Psoas muscle (tissue), 7 donors: ENCODE measurements at regions not wholly inside any gene's neighbourhood (a gene's known extent, or its start where the extent isn't known, plus 50 kb on each side); places are given as distances from the start of the nearest gene placed in this dataset.

Experiments used
- ATAC-seq, 4 donors: fragments of 200-7000 bp; cut with Tn5 transposase; one replicate each; pipeline ENCODE4 v1.9.1; 2020; ENCODE audit warnings: moderate library complexity in 3 of 4, mild to moderate bottlenecking in 2 of 4
- DNase-seq, 2 donors: peaks; one replicate each; pipeline ENCODE4 v3.0.0-alpha.2; 2020
- H3K27ac ChIP-seq: fragments of 200-600 bp; one replicate; pipeline ENCODE4 v1.8.0; 2022
- H3K27me3 ChIP-seq, 3 donors: fragments of 200-600 bp in 1 of 3; one replicate each; pipeline versions ENCODE4 v1.6.1 to v1.8.0; 2013 to 2022; ENCODE audit warnings: low read length in 2 of 3, mild to moderate bottlenecking in 2 of 3, moderate library complexity in 1 of 3; ENCODE audit not compliant: insufficient read depth in 3 of 3
- H3K36me3 ChIP-seq, 2 donors: fragments of 200-600 bp in 1 of 2; one replicate each; pipeline versions ENCODE4 v1.6.1 to v1.8.0; 2013 to 2022; ENCODE audit warnings: low read depth in 1 of 2, mild to moderate bottlenecking in 1 of 2, moderate library complexity in 1 of 2; ENCODE audit not compliant: insufficient read depth in 1 of 2
- H3K4me1 ChIP-seq: fragments of 200-600 bp; one replicate; pipeline ENCODE4 v1.8.0; 2022
- H3K4me3 ChIP-seq: fragments of 200-600 bp; one replicate; pipeline ENCODE4 v1.8.0; 2022; ENCODE audit warnings: mild to moderate bottlenecking
- H3K9me3 ChIP-seq: fragments of 200-600 bp; one replicate; pipeline ENCODE4 v1.8.0; 2022
- CTCF ChIP-seq: fragments of 200-600 bp; IDR thresholded peaks from one replicate; pipeline ENCODE4 v1.8.0; 2022; ENCODE audit warnings: antibody characterized with exemption
- whole genome bisulfite sequencing, 3 donors: extraction: QIAGEN DNeasy Blood & Tissue Kit; methylation state at CpG; one replicate each; pipeline versions ENCODE4 v1.1.6 to v1.1.7; 2013; 5-methylcytosine and 5-hydroxymethylcytosine counted together
- intact Hi-C, 2 donors: fragments of 100-400 bp; cut with DNase I; formaldehyde crosslinking; loops; one replicate each; pipeline versions ENCODE4 v1.11.0 to v1.14.2; 2022
- donor health status: healthy with polysubstance abuse.
- donor health status: DM: no; HTN: no; CAD: no; lungs with moderate emphysema.
- donor health status: Bipolar disorder and iron deficiency.
- donor health status: healthy.
- donor health status: DM: yes; HTN: yes; CAD: no.
- donor health status: DM: no; HTN: no; CAD: no.
- donor health status: DM: yes; HTN: yes; CAD: no.

GRCh38 chr10:93211991-93212390 is 138.3 kb downstream of the CYP26A1 start:
- no peaks in the 10 kb centered on the region for H3K36me3 ChIP-seq
- H3K27ac ChIP-seq = no peak overlapping the region
- no peak for TF ChIP-seq CTCF
- intact Hi-C loops = no loop called here
- no peak for DNase-seq
- no peak for ATAC-seq
- H3K4me1 ChIP-seq = no peaks in the 10 kb centered on the region
- H3K9me3 ChIP-seq = no peaks in the 10 kb centered on the region
- H3K4me3 ChIP-seq = no peak overlapping the region
- H3K27me3 ChIP-seq = no peaks in the 10 kb centered on the region
- WGBS, 3 donors = 24 to 37% (median 27%) methylated on average over 8 of the region's 8 CpGs

DNA sequence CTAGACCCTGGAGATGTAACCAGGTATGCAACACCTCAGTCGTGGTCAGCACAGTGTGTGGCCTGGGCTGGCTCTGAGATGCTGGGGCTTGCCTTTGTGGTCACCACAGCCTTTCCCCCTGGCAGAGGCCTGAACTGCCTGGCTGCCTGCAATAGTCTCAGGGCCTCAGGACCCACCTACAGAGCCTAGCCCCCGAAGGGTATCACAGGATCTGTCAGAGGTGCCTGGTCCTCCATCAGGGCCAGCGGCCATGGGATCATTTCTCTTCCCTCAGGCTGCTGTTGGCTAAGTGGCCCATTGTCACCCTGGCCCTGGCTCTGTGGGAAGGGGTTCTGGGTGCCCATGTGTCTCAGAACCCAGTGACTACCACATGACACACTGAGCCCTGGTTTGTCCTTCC is 141.6 kb downstream of the CYP26A1 start:
- H3K4me3 ChIP-seq = no peak overlapping the region
- no peak for TF ChIP-seq CTCF
- 76 to 92% (median 85%) methylated on average over 3 of the region's 3 CpGs for WGBS, 3 donors
- no peaks in the 10 kb centered on the region for H3K36me3 ChIP-seq
- H3K4me1 ChIP-seq = no peaks in the 10 kb centered on the region
- DNase-seq (no peak), ATAC-seq (no peak)
- no peak overlapping the region for H3K27ac ChIP-seq
- intact Hi-C loops = no loop called here
- no peaks in the 10 kb centered on the region for H3K9me3 ChIP-seq
- no peaks in the 10 kb centered on the region for H3K27me3 ChIP-seq

- intact Hi-C loops = no loop called here
- Histone ChIP-seq H3K4me3 (no peak overlapping the region), H3K9me3 (no peaks in the 10 kb centered on the region), H3K4me1 (no peaks in the 10 kb centered on the region), H3K27ac (no peak overlapping the region), H3K36me3 (no peaks in the 10 kb centered on the region), H3K27me3 (peaks cover 0 to 2% (median 0%) of the 10 kb centered on the region in 3 donors)
- TF ChIP-seq CTCF = no peak
- ATAC-seq = no peak
- 85 to 94% (median 92%) methylated on average over 5 of the region's 5 CpGs for WGBS, 3 donors
- no peak for DNase-seq
These were observed 142.8 kb downstream of the CYP26A1 start for GRCh38 chr10:93216341-93216985.

- intact Hi-C loops = no loop called here
- ATAC-seq = no peak
These were observed 144.7 kb downstream of the CYP26A1 start for GRCh38 chr10:93218386-93218785.

More at GRCh38 chr10:93218386-93218785, 144.7 kb downstream of the CYP26A1 start:
- Histone ChIP-seq H3K36me3 (no peaks in the 10 kb centered on the region), H3K4me1 (no peaks in the 10 kb centered on the region), H3K9me3 (peaks cover 4% of the 10 kb centered on the region), H3K27ac (no peak overlapping the region), H3K4me3 (no peak overlapping the region), H3K27me3 (peaks cover 0 to 2% (median 0%) of the 10 kb centered on the region in 3 donors)
- DNase-seq = no peak
- no peak for TF ChIP-seq CTCF
